CD4-positive, alpha-beta T cell treated with Interleukin-15 for 1 hour (primary cell): ENCODE measurements at regions not wholly inside any gene's neighbourhood (a gene's known extent, or its start where the extent isn't known, plus 50 kb on each side); places are given as distances from the start of the nearest gene placed in this dataset.
A peak's percentile ranks its signal among the peaks of the same experiment; 100 is the strongest.

Source experiments
- DNase-seq: peaks from one replicate; pipeline ENCODE4 v3.0.0-alpha.2; 2020

- DNase-seq: peak; percentile 13
These were observed 61.1 kb upstream of the IQSEC1 start for GRCh38 chr3:13134166-13134878.

DNA sequence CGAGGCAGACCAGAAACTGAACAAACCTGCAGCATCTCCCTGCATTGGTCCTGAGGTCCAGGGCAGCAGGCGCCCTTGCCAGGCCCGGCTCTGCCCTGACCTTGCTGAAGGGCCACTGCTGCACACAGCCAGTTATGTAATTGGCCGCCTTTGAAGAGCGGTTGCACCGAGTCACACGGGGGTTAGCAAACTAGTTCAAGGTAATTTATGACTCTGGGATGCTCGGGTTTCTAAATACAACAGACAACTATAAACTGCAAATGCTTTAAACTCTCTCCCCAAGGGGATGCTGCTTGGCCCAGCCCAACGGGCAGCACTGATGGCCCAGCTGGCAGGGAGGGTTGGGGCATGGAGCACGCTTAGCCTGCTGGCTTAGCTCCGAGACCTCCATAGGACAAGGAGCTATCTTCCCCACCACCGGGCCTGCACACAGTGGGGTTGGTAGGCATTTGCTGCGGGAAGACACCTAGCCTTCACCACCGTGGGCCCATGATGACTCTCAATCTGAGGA, 60.3 kb upstream of the IQSEC1 start:
- DNase-seq: peak; percentile 4

DNA sequence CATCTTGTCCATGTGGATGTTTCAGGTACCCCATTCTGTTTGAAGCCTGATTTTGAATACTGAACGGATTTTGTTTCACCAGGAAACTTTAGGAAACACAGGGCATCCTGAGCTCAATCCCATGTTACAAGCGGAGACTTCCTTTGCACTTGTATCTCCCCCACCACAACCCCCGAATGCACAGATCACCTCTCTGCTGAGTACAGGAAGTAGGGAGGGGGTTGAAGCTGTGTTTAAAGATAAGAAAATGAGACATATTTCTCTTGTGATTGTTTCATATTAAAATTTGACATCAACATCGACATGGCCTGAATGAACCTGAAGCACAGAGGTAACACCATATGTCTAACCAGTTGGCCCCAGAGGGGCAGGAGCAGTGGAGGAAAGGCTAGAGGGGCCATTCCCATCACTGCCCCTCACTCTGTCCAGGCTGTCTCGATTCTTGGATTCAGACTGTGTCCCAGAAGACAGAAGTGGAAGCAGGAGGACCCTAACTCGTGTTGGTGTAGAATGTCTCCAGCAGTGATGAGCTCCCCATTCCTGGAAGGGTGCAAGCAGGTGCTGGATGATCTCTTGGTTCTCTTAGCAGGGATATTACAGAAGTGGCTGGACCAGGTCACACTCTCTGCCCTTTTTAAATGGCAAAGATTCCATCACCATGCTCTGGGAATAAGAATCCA, 59.6 kb upstream of the IQSEC1 start:
- DNase-seq: peak; percentile 4

GRCh38 chr3:13132281-13132680, 59.1 kb upstream of the IQSEC1 start:
- DNase-seq: peak; percentile 4

DNA sequence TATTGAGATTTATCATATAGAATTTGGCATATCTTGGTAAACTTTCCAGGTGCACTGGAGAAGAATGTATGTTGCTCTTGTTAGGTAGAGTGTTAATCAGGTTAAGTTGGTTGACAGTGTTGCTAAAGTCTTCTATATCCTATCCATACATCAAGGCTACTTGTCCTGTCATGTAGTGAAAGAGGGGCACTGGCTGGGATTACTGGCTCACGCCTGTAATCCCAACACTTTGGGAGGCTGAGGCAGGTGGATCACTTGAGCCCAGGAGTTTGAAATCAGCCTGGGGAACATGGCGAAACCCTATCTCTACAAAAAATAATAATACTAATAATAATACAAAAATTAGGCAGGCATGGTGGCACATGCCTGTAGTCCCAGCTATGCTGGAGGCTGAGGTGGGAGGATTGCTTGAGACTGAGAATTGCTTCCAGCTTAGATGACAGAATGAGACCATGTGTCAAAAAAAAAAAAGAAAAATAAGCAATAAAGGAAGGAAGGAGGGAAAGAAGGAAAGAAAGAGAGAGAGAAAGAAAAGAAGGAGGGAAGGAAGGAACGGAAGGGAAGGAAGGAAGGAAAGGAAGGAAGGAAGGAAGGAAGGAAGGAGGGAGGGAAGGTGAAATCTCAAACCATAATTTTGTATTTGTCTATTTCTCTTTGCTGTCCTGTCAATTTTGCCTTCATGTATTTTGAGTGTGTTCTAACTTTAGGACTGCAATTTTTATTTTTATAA, 57.4 kb upstream of the IQSEC1 start:
- no peak for DNase-seq

DNA sequence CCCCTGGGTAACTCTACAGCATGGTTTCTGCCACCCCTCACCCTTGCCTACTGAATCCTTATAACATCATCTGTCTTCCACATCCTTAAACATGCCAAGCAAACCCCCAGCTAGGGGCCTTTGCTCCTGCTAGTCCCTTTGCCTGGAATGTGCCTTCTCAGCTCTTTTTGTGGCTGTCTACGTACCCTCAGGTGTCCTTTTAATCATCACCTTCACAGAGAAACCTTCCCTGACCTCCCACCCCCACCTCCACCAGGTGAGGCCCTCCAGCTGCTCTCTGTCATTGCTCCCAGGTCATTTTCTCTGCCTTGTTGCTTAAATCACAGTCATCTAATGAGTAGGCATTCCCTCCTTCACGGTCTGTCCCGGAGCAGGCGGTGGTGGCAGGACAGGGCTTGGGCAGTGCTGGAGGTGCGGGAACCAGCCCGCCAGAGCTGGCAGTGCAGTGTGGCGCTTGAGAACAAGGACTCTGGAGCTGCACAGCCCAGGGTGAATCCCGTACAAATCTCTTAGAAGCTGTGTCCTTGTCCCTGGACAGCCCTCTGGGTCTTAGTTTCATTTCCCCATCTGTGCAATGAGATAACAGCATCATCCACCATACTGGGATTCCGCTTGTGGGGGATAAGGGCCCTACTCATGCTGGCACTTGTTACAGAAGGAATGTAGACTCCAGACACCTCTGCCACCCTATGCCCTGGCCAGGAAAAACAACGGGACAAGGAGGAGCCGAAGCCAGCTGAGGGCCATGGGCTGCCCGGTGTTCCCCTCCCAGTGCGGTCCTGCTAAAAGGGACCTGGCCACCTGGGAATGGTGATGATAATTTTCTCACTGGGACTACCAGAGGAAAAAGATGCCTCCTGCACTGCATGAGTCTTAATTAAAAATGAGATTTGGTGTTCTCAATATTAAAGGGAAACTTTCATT, 52.1 kb upstream of the IQSEC1 start:
- no peak for DNase-seq

DNA sequence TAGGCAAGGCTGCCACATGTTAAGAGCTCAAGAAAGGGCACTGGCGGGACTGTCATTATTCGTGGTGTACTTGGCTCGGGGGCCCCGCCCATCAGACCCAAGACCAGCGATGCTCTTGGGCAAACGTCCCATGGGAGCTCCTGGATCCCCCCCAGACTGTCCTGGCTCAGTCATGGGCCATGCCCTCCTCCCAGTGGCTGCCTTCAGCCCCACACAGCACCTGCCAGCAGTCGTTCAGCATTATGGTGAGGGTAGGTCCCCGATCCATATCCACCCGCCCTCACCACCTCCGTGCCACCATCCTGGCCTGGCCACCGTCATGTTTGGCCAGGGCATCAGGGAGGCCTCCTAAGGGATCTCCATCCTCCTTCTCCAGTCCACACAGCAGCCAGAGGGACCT, 51.4 kb upstream of the IQSEC1 start:
- no peak for DNase-seq

- DNase-seq: no peak
These were observed 50.5 kb upstream of the IQSEC1 start for GRCh38 chr3:13123765-13124164.

GRCh38 chr3:13123013-13123654, 49.9 kb upstream of the IQSEC1 start:
- DNase-seq: no peak
